ENCODE measurements at regions not wholly inside any gene's neighbourhood (a gene's known extent, or its start where the extent isn't known, plus 50 kb on each side); places are given as distances from the start of the nearest gene placed in this dataset.

DNA sequence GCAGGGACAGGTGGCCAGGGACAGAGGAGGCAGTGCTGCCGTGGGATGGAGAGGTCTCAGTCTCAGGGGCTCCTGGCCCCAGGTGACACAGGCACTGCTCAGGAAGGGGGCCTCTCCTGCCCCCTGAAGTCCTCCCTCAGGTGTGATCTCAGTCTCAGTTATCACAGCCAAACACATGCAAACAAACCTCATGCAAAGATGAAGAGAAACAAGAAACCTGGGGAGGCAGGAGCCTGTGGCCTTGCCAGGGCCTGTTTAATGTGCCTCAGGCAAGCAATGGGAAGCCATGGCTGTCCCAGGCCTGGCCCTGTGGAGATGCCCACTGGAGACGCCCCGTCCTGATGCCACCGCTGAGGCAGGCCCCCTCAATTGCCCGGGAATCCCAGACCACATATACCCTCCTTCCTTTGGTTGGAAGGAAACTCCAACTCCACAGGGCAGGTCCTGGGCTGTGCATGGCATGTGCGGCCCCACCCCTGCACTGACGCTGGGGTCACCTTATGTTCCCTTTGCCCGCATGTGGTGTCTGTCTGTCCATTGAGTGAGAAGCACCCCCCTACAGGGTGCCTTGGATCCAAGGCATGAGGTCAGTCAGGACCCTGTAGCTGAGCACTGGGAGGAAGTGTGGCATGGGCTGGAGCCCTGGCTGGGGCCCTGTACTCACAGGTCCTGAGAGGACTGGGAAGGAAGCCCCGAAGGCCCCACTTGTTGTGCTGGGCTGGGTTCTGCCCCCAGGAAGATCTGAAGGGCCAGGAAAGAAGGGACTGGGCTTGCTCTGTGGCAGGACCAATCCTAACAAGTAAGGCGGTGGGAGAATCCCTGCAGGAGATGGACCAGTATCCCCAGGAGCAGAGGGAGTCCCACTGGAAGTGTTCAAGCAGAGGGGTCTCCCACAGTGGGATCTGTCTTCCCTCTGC lies 68.8 kb upstream of the RAB6C start:
- no peaks in the 10 kb centered on the region for H3K36me3 Mint-ChIP-seq

More for the DNA sequence above, 68.8 kb upstream of the RAB6C start:
- H3K4me1 Mint-ChIP-seq: peaks cover 12% of the 10 kb centered on the region
- H3K27me3 Mint-ChIP-seq (ENCODE audit: low read depth): no peaks in the 10 kb centered on the region
- H3K27ac Mint-ChIP-seq: no peak overlapping the region
- CTCF ChIA-PET: interaction anchor here (2.2 kb wide), 1 partner anchor 13 kb away, joined by 18 read pairs; no protein-coding TSS in a partner anchor
- no peak for DNase-seq (ENCODE audit: low spot score)
- POLR2A ChIA-PET: no interaction called here
- no peak for TF ChIP-seq ATF1 (CRISPR knock-in tag; IDR thresholded peaks at IDR 0.05)
- TF ChIP-seq, protein P1, sequence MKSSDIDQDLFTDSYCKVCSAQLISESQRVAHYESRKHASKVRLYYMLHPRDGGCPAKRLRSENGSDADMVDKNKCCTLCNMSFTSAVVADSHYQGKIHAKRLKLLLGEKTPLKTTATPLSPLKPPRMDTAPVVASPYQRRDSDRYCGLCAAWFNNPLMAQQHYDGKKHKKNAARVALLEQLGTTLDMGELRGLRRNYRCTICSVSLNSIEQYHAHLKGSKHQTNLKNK (CRISPR knock-in tag; IDR thresholded peaks at IDR 0.05): no peak
- TF ChIP-seq, protein P2, sequence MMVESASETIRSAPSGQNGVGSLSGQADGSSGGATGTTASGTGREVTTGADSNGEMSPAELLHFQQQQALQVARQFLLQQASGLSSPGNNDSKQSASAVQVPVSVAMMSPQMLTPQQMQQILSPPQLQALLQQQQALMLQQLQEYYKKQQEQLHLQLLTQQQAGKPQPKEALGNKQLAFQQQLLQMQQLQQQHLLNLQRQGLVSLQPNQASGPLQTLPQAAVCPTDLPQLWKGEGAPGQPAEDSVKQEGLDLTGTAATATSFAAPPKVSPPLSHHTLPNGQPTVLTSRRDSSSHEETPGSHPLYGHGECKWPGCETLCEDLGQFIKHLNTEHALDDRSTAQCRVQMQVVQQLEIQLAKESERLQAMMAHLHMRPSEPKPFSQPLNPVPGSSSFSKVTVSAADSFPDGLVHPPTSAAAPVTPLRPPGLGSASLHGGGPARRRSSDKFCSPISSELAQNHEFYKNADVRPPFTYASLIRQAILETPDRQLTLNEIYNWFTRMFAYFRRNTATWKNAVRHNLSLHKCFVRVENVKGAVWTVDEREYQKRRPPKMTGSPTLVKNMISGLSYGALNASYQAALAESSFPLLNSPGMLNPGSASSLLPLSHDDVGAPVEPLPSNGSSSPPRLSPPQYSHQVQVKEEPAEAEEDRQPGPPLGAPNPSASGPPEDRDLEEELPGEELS (CRISPR knock-in tag; IDR thresholded peaks at IDR 0.05): no peak
- TF ChIP-seq, protein P3, sequence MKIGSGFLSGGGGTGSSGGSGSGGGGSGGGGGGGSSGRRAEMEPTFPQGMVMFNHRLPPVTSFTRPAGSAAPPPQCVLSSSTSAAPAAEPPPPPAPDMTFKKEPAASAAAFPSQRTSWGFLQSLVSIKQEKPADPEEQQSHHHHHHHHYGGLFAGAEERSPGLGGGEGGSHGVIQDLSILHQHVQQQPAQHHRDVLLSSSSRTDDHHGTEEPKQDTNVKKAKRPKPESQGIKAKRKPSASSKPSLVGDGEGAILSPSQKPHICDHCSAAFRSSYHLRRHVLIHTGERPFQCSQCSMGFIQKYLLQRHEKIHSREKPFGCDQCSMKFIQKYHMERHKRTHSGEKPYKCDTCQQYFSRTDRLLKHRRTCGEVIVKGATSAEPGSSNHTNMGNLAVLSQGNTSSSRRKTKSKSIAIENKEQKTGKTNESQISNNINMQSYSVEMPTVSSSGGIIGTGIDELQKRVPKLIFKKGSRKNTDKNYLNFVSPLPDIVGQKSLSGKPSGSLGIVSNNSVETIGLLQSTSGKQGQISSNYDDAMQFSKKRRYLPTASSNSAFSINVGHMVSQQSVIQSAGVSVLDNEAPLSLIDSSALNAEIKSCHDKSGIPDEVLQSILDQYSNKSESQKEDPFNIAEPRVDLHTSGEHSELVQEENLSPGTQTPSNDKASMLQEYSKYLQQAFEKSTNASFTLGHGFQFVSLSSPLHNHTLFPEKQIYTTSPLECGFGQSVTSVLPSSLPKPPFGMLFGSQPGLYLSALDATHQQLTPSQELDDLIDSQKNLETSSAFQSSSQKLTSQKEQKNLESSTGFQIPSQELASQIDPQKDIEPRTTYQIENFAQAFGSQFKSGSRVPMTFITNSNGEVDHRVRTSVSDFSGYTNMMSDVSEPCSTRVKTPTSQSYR (CRISPR knock-in tag; IDR thresholded peaks at IDR 0.05): no peak
- TF ChIP-seq GRHL2 (CRISPR knock-in tag; IDR thresholded peaks at IDR 0.05; ENCODE audit: insufficient replicate concordance, severe bottlenecking): no peak
- no peak for TF ChIP-seq GTF2I (CRISPR knock-in tag; conservative IDR thresholded peaks at IDR 0.05)
- no peak for TF ChIP-seq CREB1 (CRISPR knock-in tag; IDR thresholded peaks at IDR 0.05)
- TF ChIP-seq OVOL2 (CRISPR knock-in tag; IDR thresholded peaks at IDR 0.05; ENCODE audit: borderline replicate concordance): no peak
- TF ChIP-seq, protein P4, sequence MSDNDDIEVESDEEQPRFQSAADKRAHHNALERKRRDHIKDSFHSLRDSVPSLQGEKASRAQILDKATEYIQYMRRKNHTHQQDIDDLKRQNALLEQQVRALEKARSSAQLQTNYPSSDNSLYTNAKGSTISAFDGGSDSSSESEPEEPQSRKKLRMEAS (CRISPR knock-in tag; IDR thresholded peaks at IDR 0.05): no peak
- TF ChIP-seq SMAD3 (CRISPR knock-in tag; IDR thresholded peaks at IDR 0.05; ENCODE audit: borderline replicate concordance): no peak
- TF ChIP-seq, protein P5, sequence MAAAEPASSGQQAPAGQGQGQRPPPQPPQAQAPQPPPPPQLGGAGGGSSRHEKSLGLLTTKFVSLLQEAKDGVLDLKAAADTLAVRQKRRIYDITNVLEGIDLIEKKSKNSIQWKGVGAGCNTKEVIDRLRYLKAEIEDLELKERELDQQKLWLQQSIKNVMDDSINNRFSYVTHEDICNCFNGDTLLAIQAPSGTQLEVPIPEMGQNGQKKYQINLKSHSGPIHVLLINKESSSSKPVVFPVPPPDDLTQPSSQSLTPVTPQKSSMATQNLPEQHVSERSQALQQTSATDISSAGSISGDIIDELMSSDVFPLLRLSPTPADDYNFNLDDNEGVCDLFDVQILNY (CRISPR knock-in tag; IDR thresholded peaks at IDR 0.05): no peak
- TF ChIP-seq, protein P6, sequence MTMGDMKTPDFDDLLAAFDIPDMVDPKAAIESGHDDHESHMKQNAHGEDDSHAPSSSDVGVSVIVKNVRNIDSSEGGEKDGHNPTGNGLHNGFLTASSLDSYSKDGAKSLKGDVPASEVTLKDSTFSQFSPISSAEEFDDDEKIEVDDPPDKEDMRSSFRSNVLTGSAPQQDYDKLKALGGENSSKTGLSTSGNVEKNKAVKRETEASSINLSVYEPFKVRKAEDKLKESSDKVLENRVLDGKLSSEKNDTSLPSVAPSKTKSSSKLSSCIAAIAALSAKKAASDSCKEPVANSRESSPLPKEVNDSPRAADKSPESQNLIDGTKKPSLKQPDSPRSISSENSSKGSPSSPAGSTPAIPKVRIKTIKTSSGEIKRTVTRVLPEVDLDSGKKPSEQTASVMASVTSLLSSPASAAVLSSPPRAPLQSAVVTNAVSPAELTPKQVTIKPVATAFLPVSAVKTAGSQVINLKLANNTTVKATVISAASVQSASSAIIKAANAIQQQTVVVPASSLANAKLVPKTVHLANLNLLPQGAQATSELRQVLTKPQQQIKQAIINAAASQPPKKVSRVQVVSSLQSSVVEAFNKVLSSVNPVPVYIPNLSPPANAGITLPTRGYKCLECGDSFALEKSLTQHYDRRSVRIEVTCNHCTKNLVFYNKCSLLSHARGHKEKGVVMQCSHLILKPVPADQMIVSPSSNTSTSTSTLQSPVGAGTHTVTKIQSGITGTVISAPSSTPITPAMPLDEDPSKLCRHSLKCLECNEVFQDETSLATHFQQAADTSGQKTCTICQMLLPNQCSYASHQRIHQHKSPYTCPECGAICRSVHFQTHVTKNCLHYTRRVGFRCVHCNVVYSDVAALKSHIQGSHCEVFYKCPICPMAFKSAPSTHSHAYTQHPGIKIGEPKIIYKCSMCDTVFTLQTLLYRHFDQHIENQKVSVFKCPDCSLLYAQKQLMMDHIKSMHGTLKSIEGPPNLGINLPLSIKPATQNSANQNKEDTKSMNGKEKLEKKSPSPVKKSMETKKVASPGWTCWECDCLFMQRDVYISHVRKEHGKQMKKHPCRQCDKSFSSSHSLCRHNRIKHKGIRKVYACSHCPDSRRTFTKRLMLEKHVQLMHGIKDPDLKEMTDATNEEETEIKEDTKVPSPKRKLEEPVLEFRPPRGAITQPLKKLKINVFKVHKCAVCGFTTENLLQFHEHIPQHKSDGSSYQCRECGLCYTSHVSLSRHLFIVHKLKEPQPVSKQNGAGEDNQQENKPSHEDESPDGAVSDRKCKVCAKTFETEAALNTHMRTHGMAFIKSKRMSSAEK (CRISPR knock-in tag; IDR thresholded peaks at IDR 0.05; ENCODE audit: borderline replicate concordance): no peak
- no peak for TF ChIP-seq SMAD4 (CRISPR knock-in tag; IDR thresholded peaks at IDR 0.05)
- no peak for TF ChIP-seq CBFB (CRISPR knock-in tag; IDR thresholded peaks at IDR 0.05; ENCODE audit: low read depth)
- TF ChIP-seq FOXK1 (CRISPR knock-in tag; IDR thresholded peaks at IDR 0.05): no peak
- TF ChIP-seq, protein P7, sequence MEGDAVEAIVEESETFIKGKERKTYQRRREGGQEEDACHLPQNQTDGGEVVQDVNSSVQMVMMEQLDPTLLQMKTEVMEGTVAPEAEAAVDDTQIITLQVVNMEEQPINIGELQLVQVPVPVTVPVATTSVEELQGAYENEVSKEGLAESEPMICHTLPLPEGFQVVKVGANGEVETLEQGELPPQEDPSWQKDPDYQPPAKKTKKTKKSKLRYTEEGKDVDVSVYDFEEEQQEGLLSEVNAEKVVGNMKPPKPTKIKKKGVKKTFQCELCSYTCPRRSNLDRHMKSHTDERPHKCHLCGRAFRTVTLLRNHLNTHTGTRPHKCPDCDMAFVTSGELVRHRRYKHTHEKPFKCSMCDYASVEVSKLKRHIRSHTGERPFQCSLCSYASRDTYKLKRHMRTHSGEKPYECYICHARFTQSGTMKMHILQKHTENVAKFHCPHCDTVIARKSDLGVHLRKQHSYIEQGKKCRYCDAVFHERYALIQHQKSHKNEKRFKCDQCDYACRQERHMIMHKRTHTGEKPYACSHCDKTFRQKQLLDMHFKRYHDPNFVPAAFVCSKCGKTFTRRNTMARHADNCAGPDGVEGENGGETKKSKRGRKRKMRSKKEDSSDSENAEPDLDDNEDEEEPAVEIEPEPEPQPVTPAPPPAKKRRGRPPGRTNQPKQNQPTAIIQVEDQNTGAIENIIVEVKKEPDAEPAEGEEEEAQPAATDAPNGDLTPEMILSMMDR (IDR thresholded peaks at IDR 0.05): no peak
- TF ChIP-seq ZNF138 (CRISPR knock-in tag; conservative IDR thresholded peaks at IDR 0.05): no peak
- no peaks in the 10 kb centered on the region for H3K9me3 Mint-ChIP-seq
- ATAC-seq: no peak
- H3K4me3 Mint-ChIP-seq: no peak overlapping the region
